ENCODE measurements at regions not wholly inside any gene's neighbourhood (a gene's known extent, or its start where the extent isn't known, plus 50 kb on each side); places are given as distances from the start of the nearest gene placed in this dataset.

DNA sequence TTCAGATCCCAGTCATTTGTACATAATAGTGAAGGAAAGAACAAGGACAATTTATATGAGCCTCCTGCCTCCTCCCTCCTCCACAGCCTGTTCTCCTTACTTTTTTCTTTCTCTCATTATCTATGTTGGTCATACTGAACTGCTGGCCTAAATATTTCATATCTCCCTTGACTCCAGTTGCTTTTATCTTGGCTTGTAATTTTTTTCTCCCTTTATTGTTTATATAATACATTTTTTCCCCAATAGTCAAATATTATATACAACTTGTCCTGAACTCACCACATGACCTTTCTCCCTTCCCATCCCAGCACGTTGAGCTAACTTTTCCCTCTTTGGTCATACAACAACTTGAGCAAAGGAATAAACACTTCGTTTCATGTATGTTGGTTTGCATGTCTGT, 752.1 kb downstream of the LTN1 start:
- TF ChIP-seq, protein P1, sequence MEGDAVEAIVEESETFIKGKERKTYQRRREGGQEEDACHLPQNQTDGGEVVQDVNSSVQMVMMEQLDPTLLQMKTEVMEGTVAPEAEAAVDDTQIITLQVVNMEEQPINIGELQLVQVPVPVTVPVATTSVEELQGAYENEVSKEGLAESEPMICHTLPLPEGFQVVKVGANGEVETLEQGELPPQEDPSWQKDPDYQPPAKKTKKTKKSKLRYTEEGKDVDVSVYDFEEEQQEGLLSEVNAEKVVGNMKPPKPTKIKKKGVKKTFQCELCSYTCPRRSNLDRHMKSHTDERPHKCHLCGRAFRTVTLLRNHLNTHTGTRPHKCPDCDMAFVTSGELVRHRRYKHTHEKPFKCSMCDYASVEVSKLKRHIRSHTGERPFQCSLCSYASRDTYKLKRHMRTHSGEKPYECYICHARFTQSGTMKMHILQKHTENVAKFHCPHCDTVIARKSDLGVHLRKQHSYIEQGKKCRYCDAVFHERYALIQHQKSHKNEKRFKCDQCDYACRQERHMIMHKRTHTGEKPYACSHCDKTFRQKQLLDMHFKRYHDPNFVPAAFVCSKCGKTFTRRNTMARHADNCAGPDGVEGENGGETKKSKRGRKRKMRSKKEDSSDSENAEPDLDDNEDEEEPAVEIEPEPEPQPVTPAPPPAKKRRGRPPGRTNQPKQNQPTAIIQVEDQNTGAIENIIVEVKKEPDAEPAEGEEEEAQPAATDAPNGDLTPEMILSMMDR (IDR thresholded peaks at IDR 0.05; ENCODE audit: low read depth, low read length, poor library complexity, severe bottlenecking) = no peak
- TF ChIP-seq EZH2phosphoT487 (IDR thresholded peaks at IDR 0.05; ENCODE audit: borderline replicate concordance, low read length) = no peak
